GM21619 (cell line): ENCODE measurements at regions not wholly inside any gene's neighbourhood (a gene's known extent, or its start where the extent isn't known, plus 50 kb on each side); places are given as distances from the start of the nearest gene placed in this dataset.

ENCODE experiments used
- ATAC-seq: cut with Tn5 transposase; IDR thresholded peaks from one replicate; pipeline ENCODE4 v1.9.1; 2021; ENCODE audit not compliant: unreplicated experiment

GRCh38 chr5:4254736-4255135 is 659.1 kb downstream of the IRX1 start:
- no peak for ATAC-seq

- no peak for ATAC-seq
Observed at GRCh38 chr5:4255441-4255840, 659.8 kb downstream of the IRX1 start.

- ATAC-seq = no peak
Observed at GRCh38 chr5:4258170-4258569, 662.5 kb downstream of the IRX1 start.

- ATAC-seq = no peak
Observed at GRCh38 chr5:4271193-4271592, 675.6 kb downstream of the IRX1 start.

GRCh38 chr5:4275232-4275631 is 679.6 kb downstream of the IRX1 start:
- ATAC-seq = no peak

- no peak for ATAC-seq
Observed at GRCh38 chr5:4294878-4295277, 699.2 kb downstream of the IRX1 start.

- no peak for ATAC-seq
Observed at GRCh38 chr5:4295663-4296339, 700.2 kb downstream of the IRX1 start.

GRCh38 chr5:4306057-4306456 is 710.4 kb downstream of the IRX1 start:
- ATAC-seq = no peak

GRCh38 chr5:4309026-4309425 is 713.4 kb downstream of the IRX1 start:
- ATAC-seq = no peak

GRCh38 chr5:4313138-4313537 is 717.5 kb downstream of the IRX1 start:
- no peak for ATAC-seq

GRCh38 chr5:4319478-4320128 is 724.0 kb downstream of the IRX1 start:
- no peak for ATAC-seq

GRCh38 chr5:4330327-4330726 is 734.7 kb downstream of the IRX1 start:
- ATAC-seq = no peak

GRCh38 chr5:4335078-4335477 is 739.4 kb downstream of the IRX1 start:
- no peak for ATAC-seq

GRCh38 chr5:4337519-4337918 is 741.9 kb downstream of the IRX1 start:
- no peak for ATAC-seq

- no peak for ATAC-seq
Observed at GRCh38 chr5:4339949-4340348, 744.3 kb downstream of the IRX1 start.

GRCh38 chr5:4345850-4346249 is 750.2 kb downstream of the IRX1 start:
- no peak for ATAC-seq

- no peak for ATAC-seq
Observed at GRCh38 chr5:4348423-4348822, 752.8 kb downstream of the IRX1 start.

GRCh38 chr5:4348919-4349318 is 753.3 kb downstream of the IRX1 start:
- ATAC-seq = no peak

- ATAC-seq = no peak
Observed at GRCh38 chr5:4356201-4356600, 760.6 kb downstream of the IRX1 start.

GRCh38 chr5:4359847-4360246 is 764.2 kb downstream of the IRX1 start:
- ATAC-seq = no peak

- ATAC-seq = no peak
Observed at GRCh38 chr5:4361753-4362152, 766.1 kb downstream of the IRX1 start.

- ATAC-seq = no peak
Observed at GRCh38 chr5:4362411-4362810, 766.8 kb downstream of the IRX1 start.

- ATAC-seq = no peak
Observed at GRCh38 chr5:4363045-4363444, 767.4 kb downstream of the IRX1 start.
